NCI-H128 (cell line): ENCODE measurements at regions not wholly inside any gene's neighbourhood (a gene's known extent, or its start where the extent isn't known, plus 50 kb on each side); places are given as distances from the start of the nearest gene placed in this dataset.

ENCODE experiments used
- DNase-seq: peaks from one replicate; lab custom pipeline; 2025; ENCODE audit not compliant: unreplicated experiment; lab: John Stamatoyannopoulos, UW

DNA sequence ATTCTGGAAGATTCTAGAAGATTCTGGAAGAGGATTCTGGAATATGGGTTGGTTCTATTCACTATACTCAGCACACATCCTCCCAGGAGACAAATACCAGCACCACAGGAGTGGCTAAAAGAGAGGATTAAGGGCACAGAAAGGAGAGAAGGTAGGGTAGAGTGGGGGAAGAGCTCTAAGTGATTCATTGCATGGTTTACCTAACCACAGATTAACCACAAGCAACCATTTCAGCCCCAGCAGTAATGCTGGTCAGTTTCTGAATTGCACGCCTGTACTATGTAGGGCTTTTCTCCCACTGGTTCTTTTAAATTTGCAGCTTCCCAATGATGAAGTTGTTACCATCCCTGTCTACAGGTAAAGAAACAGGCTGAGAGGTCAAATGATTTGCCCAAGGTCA is 192.7 kb upstream of the PMEPA1 start:
- no peak for DNase-seq

GRCh38 chr20:57901526-57901925 is 191.7 kb upstream of the PMEPA1 start:
- no peak for DNase-seq

DNA sequence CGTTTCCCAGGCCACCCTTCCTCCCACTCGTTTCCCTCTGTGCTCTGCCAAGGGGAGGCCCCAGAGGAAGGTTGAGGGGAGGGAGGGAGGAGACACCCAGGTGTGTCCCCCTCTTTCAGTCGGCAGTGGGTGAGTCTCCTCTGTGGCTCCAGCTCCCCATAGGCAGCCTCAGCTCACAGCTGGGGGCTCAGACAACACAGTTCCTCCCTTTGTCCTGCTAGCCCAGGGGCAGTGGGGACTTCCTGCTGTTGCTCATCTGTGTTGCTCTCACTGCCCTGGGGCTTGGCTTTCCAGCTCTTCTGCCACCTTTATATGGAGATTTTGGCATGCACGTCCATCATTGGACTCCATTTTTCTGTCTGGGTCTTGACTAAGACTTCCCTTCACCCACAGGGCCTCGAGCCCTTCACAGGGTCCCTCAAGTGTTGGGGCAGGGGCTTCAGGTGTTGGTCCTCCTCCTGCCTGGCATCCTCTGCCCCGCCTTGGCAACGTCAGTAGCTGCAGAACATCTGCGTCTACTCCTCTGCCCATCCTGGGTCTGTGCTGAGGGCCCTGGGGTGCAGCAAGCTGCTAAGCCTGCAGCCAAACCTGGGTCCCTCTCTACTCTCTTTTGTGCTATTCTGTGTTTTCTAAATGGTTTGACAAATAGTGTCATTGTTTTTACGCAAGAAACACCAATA is 190.6 kb upstream of the PMEPA1 start:
- no peak for DNase-seq

GRCh38 chr20:57899554-57899953 is 189.7 kb upstream of the PMEPA1 start:
- DNase-seq = no peak

DNA sequence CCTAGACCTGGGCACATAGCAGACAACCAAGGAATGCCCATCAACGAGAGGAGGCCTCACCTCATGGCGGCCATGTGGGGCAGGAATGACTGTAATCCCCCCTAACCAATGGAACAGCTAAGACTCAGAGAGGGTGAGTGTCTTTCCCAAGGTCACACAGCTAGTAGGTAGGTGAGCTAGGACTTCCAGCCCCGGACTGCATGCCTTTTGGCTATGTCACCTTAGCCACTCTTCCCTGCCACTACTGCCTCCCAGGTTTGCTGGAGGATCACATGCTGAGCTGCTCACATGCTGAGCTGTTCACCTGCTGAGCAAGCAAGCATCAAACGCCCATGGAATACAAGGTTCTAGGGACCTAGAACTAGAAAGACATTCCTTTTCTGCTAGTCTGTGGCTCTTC is 188.5 kb upstream of the PMEPA1 start:
- no peak for DNase-seq

DNA sequence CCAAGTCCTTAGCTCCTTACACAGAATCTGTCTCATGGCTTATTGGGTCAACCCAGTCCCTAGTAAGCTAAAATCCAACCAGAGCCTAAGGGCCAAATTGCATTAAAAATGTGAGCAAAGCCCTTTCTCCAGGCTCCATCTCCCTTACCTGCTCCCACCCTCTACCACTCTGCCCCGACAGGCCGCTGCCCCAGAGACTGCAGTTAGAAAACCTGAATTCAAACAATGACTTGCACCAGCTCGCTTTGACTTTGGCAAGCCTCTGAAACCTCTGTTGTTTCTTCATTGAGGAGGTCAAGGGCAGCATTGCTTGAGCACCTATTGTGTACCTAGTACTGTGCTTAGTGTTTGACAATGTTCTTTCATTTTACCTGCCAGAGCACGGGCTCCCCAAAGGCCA is 188.1 kb upstream of the PMEPA1 start:
- no peak for DNase-seq

DNA sequence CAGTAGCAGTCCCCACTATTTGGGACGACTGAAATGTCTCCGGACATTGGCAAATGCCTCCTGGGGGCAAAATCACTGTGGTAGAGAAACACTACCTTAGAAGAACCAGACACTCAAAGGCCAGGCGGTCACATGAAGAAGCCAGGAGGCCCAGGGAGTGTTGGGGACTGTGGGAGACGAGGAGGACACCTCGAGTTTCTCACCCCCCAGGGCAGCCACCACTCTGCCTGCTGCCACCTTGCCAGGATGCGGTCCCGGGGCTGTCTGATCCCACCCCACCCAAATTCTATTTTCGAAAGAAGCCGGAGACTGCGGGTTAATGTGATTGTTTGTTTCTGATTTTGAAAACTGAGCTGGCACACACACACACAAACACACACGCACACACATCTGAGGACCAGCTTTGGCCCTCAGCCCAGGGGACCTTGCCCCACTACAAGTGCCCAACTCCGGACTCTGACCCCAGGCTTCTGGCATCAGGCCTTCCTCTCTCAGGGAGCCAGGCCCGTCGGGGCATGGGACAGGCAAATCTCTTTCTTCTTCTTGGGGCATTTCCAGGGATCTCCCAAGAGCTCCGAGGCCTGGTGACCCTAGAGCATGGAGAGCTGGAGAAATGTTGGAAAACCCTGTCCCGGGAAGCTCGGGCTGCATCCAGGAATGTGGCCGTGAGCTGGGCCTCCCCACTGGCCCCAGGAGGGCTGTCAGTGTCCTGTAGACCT is 187.5 kb upstream of the PMEPA1 start:
- DNase-seq = no peak

- no peak for DNase-seq
These were observed 186.7 kb upstream of the PMEPA1 start for GRCh38 chr20:57896563-57896962.

GRCh38 chr20:57896017-57896416 is 186.2 kb upstream of the PMEPA1 start:
- DNase-seq = no peak

DNA sequence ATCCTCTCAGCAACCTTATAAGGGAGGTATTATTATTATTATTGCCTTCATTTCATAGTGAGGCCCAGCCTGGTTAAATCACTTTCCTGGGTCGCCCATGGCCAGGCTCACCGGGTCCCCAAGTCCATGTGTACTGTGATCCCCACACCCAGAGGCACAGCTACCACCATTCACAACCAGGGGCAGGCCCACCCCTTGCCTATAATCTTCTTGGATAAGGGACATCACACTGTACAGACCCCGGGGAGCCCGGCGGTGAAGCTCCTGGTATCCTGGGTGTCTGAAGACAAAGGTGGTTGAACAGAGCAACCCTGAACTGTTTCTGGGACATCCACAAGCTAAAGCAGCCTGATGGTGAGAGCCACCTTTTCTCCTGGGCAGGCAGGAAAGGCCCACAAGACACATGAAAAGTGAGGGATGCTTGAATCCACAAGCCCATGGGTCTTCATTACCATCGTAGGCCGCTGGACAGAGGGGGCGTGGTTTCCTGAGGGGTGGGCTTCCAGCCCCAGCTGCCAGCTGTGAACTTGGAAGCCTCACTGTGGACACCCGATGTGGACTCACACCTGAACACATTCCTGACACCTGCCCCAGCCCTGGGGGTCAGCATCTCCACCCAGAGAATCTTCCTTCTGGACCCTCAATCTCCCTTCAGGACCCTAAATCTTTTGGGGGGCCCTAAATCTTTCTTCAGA is 185.5 kb upstream of the PMEPA1 start:
- DNase-seq = no peak

DNA sequence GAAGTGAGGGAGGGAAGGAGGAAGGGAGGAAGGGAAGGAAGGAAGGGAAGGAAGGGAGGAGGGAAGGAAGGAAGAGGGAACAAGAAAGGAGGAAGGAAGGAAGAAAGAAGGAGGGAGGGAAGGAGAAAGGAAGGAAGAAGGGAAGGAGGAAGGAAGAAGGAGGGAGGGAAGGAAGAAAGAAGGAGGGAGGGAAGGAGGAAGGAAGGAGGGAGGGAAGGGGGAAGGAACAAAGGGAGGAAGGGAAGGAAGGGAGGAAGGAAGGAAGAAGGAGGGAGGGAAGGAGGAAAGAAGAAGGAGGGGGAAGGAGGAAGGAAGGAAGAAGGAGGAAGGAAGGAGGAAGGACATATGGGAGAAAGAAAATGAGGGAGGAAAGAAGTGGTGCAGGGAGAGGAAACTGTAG is 184.7 kb upstream of the PMEPA1 start:
- no peak for DNase-seq

GRCh38 chr20:57894096-57894495 is 184.3 kb upstream of the PMEPA1 start:
- DNase-seq = no peak

GRCh38 chr20:57893366-57893999 is 183.7 kb upstream of the PMEPA1 start:
- no peak for DNase-seq

DNA sequence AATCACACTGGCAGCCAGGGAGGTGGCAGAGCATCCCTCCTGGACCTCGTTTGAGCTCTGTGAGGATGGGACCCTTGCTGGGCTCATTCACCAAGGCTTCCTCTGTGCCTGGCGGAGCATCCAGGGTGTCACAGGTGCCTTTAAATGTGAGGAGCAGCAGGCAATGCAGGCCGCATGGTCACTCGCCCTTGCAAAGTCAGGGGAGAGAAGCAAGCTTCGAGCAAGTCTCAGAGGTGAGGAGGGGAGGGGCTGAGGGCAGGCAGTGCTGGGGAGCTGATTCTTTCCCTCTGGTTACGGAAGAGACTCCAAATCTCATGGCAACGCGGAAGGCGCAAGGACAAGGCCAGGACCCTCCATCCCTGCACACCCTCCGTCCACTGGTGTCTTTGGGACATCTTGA is 182.7 kb upstream of the PMEPA1 start:
- no peak for DNase-seq

- DNase-seq = no peak
These were observed 181.2 kb upstream of the PMEPA1 start for GRCh38 chr20:57891014-57891413.

- no peak for DNase-seq
These were observed 180.5 kb upstream of the PMEPA1 start for GRCh38 chr20:57890202-57890800.

- DNase-seq = no peak
These were observed 178.8 kb upstream of the PMEPA1 start for GRCh38 chr20:57888591-57888990.

GRCh38 chr20:57884956-57885355 is 175.1 kb upstream of the PMEPA1 start:
- no peak for DNase-seq

DNA sequence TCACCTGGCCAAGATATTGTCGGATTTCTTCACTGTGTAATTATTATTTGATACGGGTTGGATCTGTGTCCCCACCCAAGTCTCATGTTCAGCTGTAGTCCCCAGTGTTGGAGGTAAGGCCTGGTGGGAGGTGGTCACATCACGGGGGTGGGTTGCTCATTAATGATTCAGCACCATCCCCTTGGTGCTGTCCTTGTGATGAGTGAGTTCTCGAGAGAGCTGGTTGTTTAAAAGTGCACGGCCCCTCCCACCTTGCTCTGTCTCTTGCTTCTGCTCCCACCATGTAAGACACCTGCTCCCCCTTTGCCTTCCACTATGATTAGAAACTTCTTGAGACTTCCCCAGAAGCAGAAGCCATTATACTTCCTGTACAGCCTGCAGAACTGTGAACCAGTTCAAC is 173.9 kb upstream of the PMEPA1 start:
- no peak for DNase-seq

GRCh38 chr20:57883224-57883623 is 173.4 kb upstream of the PMEPA1 start:
- no peak for DNase-seq

- no peak for DNase-seq
These were observed 172.8 kb upstream of the PMEPA1 start for GRCh38 chr20:57882451-57883161.
